Peyer's patch (tissue), 4 donors: ENCODE measurements at regions not wholly inside any gene's neighbourhood (a gene's known extent, or its start where the extent isn't known, plus 50 kb on each side); places are given as distances from the start of the nearest gene placed in this dataset.

ENCODE experiments used
- DNase-seq, 3 donors: peaks; one replicate each; pipeline ENCODE4 v3.0.0-alpha.2; 2017 to 2019
- H3K27ac ChIP-seq, 4 donors: fragments of 200-600 bp; sonication (generic); one replicate each; pipeline ENCODE4 v1.5.1; 2016 to 2019
- H3K27me3 ChIP-seq, 2 donors: fragments of 200-600 bp; sonication (generic); one replicate each; pipeline ENCODE4 v1.5.1; 2019
- H3K36me3 ChIP-seq, 3 donors: fragments of 200-600 bp; sonication (generic); one replicate each; pipeline ENCODE4 v1.5.1; 2016 to 2019
- H3K4me1 ChIP-seq, 4 donors: fragments of 200-600 bp; sonication (generic); one replicate each; pipeline ENCODE4 v1.5.1; 2016 to 2019
- H3K4me3 ChIP-seq, 4 donors: fragments of 200-600 bp; sonication (generic); 1 replicate in 3 of 4; 2 replicates in 1 of 4; pipeline ENCODE4 v1.5.1; 2016 to 2019; ENCODE audit warnings: mild to moderate bottlenecking in 1 of 4
- H3K9me3 ChIP-seq, 4 donors: fragments of 200-600 bp; sonication (generic); one replicate each; pipeline ENCODE4 v1.5.1; 2016 to 2019; ENCODE audit warnings: mild to moderate bottlenecking in 1 of 4
- CTCF ChIP-seq, 6 experiments: fragments of 450-650 bp in 4 of 6; fragments of 200-600 bp in 2 of 6; sonication (generic) in 1 of 6; IDR thresholded peaks; one replicate each; pipeline ENCODE4 v1.5.1; 2017 to 2019; ENCODE audit warnings: antibody characterized with exemption in 6 of 6, mild to moderate bottlenecking in 3 of 6, moderate library complexity in 1 of 6
- POLR2A ChIP-seq, 2 donors: fragments of 450-650 bp; IDR thresholded peaks; one replicate each; pipeline ENCODE4 v1.5.1; 2017; ENCODE audit warnings: antibody characterized with exemption in 2 of 2, mild to moderate bottlenecking in 2 of 2, moderate library complexity in 2 of 2

GRCh38 chrX:46059316-46059715, 485.9 kb downstream of the ZNF674 start:
- no peak for DNase-seq
- no peak overlapping the region for H3K27ac ChIP-seq
- H3K4me1 ChIP-seq: no peaks in the 10 kb centered on the region
- H3K36me3 ChIP-seq: no peaks in the 10 kb centered on the region
- no peak for TF ChIP-seq CTCF (IDR thresholded peaks at IDR 0.05)
- no peak for TF ChIP-seq POLR2A (IDR thresholded peaks at IDR 0.05)
- H3K4me3 ChIP-seq: no peak overlapping the region
- H3K27me3 ChIP-seq: no peaks in the 10 kb centered on the region
- H3K9me3 ChIP-seq: no peaks in the 10 kb centered on the region

GRCh38 chrX:46044486-46044885, 500.7 kb downstream of the ZNF674 start:
- TF ChIP-seq CTCF (IDR thresholded peaks at IDR 0.05): no peak
- no peak for TF ChIP-seq POLR2A (IDR thresholded peaks at IDR 0.05)
- Histone ChIP-seq H3K36me3 (no peaks in the 10 kb centered on the region), H3K27ac (no peak overlapping the region), H3K4me3 (no peak overlapping the region), H3K27me3 (no peaks in the 10 kb centered on the region), H3K9me3 (no peaks in the 10 kb centered on the region), H3K4me1 (no peaks in the 10 kb centered on the region)
- no peak for DNase-seq

GRCh38 chrX:46040001-46040400, 505.2 kb downstream of the ZNF674 start:
- no peaks in the 10 kb centered on the region for H3K4me1 ChIP-seq
- DNase-seq: no peak
- no peaks in the 10 kb centered on the region for H3K27me3 ChIP-seq
- no peaks in the 10 kb centered on the region for H3K36me3 ChIP-seq
- H3K9me3 ChIP-seq: no peaks in the 10 kb centered on the region
- TF ChIP-seq POLR2A (IDR thresholded peaks at IDR 0.05): no peak
- no peak for TF ChIP-seq CTCF (IDR thresholded peaks at IDR 0.05)
- H3K4me3 ChIP-seq: no peak overlapping the region
- H3K27ac ChIP-seq: no peak overlapping the region

GRCh38 chrX:46039526-46039925, 505.7 kb downstream of the ZNF674 start:
- H3K9me3 ChIP-seq: no peaks in the 10 kb centered on the region
- TF ChIP-seq POLR2A (IDR thresholded peaks at IDR 0.05) (no peak), CTCF (IDR thresholded peaks at IDR 0.05) (no peak)
- no peak overlapping the region for H3K27ac ChIP-seq
- no peak overlapping the region for H3K4me3 ChIP-seq
- H3K4me1 ChIP-seq: no peaks in the 10 kb centered on the region
- H3K36me3 ChIP-seq: no peaks in the 10 kb centered on the region
- no peak for DNase-seq
- H3K27me3 ChIP-seq: no peaks in the 10 kb centered on the region

- H3K4me1 ChIP-seq: no peaks in the 10 kb centered on the region
- H3K36me3 ChIP-seq: no peaks in the 10 kb centered on the region
- no peaks in the 10 kb centered on the region for H3K9me3 ChIP-seq
- no peak for TF ChIP-seq CTCF (IDR thresholded peaks at IDR 0.05)
- no peak for TF ChIP-seq POLR2A (IDR thresholded peaks at IDR 0.05)
- H3K4me3 ChIP-seq: no peak overlapping the region
- no peak overlapping the region for H3K27ac ChIP-seq
- DNase-seq: no peak
- H3K27me3 ChIP-seq: no peaks in the 10 kb centered on the region
These were observed 508.7 kb downstream of the ZNF674 start for GRCh38 chrX:46036508-46036907.

- DNase-seq: no peak
- TF ChIP-seq CTCF (IDR thresholded peaks at IDR 0.05) (no peak), POLR2A (IDR thresholded peaks at IDR 0.05) (no peak)
- Histone ChIP-seq H3K27me3 (no peaks in the 10 kb centered on the region), H3K36me3 (no peaks in the 10 kb centered on the region), H3K4me3 (no peak overlapping the region), H3K9me3 (no peaks in the 10 kb centered on the region), H3K4me1 (no peaks in the 10 kb centered on the region), H3K27ac (no peak overlapping the region)
These were observed 510.4 kb downstream of the ZNF674 start for GRCh38 chrX:46034868-46035267.
